Activated CD8-positive, alpha-beta memory T cell treated with anti-CD3 and anti-CD28 coated beads for 36 hours (primary cell): ENCODE measurements at regions not wholly inside any gene's neighbourhood (a gene's known extent, or its start where the extent isn't known, plus 50 kb on each side); places are given as distances from the start of the nearest gene placed in this dataset.

Experiments
- CTCF ChIA-PET: fragments of 350-600 bp; sonication (Branson Sonifier 250); formaldehyde crosslinking; loops from one replicate; lab custom pipeline; 2021; ENCODE audit warnings: antibody characterized with exemption; lab: Charles Lee
- POLR2A ChIA-PET: fragments of 350-600 bp; sonication (Branson Sonifier 250); formaldehyde crosslinking; loops from one replicate; lab custom pipeline; 2021; ENCODE audit warnings: antibody characterized with exemption; lab: Charles Lee

DNA sequence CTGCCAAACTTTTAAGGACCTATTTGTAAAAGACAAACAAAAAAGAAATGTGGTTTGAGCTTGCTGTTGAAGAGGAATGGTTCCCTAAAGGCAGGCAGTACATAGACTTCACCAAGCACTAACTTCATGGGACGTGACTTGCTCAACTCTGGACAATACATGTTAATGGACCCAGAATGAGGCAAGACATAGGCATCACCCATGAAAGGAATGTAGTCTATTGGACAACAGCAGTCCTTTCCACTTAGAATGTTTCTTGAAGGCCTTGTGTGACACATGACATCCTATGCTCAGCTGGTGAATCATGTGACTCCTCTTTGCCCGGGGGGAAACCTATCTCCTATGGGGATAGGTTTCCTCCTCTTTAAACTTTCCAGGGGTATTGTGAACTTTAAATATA is 246.4 kb upstream of the BLID start:
- POLR2A ChIA-PET = no interaction called here
- CTCF ChIA-PET = no interaction called here

DNA sequence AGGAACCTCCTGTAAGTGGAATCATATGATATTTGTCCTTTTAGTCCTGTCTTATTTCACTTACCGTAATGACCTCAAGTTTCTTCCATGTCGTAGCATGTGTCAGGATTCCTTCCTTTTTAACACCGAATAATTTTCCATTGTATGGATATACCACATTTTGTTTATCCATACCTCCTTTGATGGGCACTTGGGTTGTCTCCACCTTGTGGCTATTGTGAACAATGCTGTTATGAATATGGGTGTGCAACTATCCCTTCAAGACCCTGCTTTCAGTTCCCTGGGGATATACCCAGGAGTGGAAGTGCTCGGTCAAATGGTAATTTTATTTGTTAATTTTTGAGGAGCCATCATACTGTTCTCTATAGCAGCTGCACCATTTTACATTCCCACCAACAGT is 244.9 kb upstream of the BLID start:
- CTCF ChIA-PET = no interaction called here

DNA sequence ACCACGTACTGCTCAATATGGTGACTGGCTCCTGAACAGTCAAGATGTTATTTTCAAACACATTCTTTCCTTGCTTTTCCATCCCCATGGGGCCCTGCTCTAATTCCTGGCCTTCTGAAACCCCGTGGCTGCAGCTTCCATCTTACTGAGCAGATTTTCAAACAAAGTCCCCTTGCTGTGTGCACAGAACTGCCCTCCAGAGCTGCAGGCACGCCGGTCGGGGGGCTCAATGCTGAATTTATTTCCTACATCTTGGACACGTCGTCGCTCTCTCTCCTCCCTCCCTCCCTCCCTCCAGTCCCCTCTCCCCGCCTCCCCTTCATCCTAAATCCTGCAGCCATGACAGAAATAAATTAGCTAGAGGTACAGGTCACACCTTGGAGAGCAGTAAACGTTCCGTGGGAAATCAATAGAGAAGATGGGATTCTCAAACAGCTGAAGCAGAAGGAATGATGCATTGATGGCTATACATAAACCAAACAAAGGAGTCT is 243.1 kb upstream of the BLID start:
- ChIA-PET POLR2A (no interaction called here), CTCF (no interaction called here)

More for the DNA sequence above, 244.9 kb upstream of the BLID start:
- POLR2A ChIA-PET = no interaction called here

DNA sequence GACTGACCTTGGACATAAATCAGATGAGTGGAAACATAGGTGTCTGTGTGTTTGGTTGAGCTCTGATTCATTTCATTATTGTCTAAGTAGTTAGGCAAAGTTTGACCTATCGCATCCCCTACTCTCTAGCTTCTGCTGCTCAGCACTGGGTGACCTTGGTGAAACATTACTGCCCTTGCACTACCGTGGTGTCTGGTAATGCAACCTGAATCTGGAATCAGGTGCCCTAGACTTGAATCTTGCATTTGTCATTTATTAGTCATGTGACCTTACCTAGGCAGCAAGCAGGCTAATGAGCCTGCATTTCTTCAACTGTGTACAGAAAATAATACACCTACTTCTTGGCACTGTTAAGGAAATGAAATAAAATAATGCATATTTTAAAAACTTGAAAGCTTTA is 242.3 kb upstream of the BLID start:
- ChIA-PET CTCF (no interaction called here), POLR2A (no interaction called here)

DNA sequence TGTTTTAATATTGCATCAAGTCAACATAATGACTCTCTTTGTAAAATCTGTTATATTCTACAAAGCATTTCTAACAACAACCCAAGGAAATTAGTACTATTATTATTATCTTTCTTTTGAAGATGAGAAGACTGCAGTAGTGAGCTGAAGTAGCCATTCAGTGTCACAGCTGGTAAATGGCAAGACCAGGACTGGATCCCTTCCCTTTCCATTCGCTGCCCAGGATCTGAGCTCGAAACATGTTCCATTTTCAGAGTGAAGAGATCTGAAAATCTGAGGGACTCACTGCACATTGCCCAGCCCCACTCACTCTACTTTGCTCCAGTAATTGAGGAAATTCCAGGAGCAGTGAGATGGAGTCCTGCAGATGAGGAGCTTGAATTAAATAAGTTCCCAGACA is 240.0 kb upstream of the BLID start:
- CTCF ChIA-PET = no interaction called here
- POLR2A ChIA-PET = no interaction called here

DNA sequence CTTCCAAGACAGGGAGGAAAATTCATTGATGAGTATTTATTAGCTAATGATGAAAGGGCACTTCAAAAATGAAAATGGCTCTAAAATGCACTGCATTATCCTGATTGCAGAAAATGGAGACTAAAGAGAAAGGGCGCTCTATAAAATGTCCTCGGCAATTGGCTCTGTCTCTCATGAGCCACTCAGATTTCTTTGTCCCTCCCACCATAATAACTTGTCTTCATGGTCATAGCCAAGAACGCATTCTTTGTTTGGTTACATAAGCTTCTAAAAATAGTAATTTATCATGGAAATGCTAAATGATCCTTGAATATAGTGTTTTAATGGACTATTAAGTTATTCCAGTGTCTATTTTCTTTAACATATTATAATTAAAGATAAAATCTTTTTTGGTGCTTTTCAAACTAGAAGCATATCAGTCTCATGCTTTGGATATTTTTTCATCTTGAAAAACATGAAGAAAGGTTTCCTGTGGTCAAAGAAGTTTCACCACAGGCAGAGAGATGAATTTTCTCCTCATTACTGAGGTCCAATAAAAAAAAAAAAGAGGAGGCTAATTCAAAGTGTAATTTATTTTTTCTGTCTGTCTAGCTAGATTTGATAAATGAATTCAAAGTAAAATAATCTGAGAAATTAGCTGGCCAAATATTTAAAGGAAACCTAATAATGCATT is 238.1 kb upstream of the BLID start:
- ChIA-PET CTCF (no interaction called here), POLR2A (no interaction called here)

DNA sequence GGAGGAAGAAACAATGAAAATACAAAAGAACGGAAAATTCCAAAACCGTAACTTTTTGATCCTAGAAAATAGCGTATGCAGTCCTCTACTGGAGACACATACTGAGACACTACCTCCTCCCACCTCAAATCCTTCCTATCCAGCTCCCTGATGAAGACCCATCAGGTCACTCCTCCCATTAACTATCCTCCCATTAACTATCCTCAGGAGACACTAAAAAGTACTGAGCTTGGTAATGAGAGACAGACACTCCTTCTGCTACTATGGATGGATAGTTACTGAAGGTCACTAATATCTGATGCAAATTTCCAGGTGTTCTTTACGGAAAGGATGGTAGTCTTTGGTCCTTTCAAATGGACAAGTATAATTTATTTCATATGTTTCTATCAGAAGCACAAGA is 237.5 kb upstream of the BLID start:
- CTCF ChIA-PET = no interaction called here
- POLR2A ChIA-PET = no interaction called here

DNA sequence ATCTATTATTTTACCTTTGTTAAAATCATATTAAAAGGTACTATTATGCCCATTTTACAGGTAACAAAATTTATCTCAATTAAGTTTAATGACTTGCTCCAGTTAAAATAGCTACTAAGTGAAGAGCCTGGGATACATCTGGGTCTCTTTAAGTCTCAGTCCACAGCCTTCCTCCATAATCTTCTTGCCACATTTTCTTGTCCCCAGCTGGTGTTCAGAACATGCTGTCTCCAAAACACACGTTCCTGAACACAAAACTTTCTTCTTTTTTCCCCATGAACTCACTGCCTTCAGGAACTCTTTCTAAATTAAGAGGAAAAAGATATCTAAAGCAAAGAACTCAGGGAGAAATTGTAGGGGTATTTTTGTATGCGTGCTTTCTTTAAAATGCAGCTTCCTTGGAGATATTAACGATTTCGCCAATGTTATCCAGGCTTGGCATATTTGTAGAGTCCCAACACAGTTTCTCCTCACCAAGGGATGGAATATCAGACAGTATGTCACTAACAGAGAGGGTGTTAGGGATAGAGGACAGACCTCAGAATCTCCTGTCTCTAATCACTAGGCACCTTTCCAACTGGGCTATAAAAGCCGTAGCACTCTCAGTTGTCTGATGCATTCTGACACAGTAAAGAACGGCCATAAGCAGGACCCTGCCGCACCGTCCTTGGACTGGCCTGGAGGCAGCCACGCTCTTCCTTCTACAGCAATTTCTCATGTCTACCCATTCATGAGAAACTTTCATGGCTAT is 232.8 kb upstream of the BLID start:
- ChIA-PET CTCF (no interaction called here), POLR2A (no interaction called here)

DNA sequence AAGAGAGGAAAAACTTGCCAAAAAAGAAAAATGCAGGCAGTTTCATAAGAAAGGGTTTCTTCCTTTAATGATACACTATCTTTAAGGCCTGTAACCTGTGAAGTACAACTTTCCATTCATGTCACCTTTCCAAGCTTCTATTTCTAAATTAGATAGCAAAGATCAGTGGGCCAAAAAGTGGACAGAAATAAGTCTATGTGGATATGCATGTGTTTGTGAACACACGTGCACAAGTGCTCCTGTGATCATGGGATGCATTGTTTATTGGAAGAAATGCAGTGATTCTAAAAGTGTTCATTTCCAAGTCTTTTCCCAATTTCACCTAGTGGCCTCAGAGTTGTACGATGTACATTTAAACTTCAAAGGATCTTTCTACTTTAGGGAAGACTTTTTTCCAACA is 230.0 kb upstream of the BLID start:
- POLR2A ChIA-PET = no interaction called here
- CTCF ChIA-PET = no interaction called here

DNA sequence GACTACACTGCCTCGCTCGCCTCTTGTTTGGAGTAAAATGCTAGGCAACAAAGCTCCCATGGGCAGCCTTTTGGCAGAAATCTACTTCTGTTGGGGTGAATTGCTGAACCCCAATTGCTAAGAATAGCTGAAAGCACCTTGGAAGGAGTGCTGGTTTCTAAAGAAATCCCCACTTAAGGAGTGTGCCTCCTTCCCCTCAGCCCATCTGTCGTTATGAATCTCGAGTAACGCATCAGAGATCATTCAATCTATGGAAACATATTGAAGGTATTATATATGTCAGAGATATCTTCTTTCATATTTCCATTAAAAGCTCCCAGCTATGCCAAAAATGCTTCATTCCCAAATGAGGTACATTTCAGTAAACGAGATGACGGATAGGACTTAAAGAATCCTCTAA is 229.6 kb upstream of the BLID start:
- CTCF ChIA-PET = no interaction called here
- POLR2A ChIA-PET = no interaction called here

DNA sequence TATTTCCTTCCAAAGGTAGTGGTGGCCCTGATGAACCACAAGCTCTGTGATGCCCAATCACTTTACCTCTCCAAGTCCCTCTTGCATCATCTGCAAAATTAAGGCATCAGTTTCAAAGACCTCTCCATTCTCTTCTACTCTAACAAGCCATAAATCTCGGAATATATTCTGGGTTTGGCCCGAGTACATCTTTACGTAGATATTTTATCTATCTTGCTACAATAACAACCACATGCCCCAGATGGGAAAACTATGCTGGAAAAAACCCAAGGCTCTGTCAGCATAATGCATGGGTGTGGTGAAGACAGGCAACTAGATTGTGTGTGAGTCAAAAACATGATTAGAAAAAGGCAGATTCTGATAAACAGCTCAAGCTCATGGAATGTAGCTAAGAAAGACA is 228.2 kb upstream of the BLID start:
- ChIA-PET CTCF (no interaction called here), POLR2A (no interaction called here)

DNA sequence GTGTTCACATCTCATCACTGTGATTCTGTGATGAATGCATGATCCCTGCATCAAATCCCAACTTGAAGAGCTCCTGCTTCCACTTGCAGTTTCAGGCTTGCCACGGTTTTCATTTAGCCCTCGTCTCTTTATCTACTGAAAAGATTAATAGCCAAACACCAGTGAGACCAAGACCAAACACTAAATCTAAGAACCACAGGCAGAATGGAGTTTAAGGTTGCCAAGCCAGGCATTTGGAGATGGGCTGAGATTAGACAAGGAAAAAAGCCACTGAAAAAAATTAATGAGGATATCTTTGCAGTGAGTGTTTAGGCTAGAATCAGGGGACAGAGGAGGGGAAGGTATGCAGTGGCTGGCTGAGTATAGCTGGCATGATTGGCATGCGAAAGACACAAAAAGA is 227.2 kb upstream of the BLID start:
- ChIA-PET CTCF (no interaction called here), POLR2A (no interaction called here)

DNA sequence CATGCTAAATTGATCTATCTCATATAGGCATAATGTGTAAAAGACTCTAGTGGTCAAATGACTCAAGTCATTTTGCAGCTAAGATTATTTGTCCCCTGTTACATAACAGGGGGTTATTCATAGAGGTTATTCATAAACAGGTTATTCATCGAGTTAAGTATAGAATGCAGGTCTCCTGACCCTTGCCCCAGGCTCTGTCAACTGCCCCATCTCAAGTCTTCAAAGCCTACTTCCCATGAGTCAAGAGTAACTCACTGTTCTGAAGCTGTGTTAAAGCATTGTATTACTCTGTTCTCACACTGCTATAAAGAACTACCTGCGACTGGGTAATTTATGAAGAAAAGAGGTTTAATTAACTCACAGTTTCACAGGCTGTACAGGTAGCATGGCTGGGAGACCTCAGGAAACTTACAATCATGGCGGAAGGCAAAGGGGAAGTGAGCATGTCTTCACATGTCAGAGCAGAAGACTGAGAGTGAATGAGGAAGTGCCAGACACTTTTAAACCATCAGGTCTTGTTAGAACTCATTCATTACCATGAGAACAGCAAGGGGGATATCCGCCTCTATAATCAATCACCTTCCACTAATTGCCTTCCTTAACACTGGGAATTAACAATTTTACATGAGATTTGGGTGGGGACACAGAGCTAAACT is 226.2 kb upstream of the BLID start:
- POLR2A ChIA-PET = no interaction called here
- CTCF ChIA-PET = no interaction called here

DNA sequence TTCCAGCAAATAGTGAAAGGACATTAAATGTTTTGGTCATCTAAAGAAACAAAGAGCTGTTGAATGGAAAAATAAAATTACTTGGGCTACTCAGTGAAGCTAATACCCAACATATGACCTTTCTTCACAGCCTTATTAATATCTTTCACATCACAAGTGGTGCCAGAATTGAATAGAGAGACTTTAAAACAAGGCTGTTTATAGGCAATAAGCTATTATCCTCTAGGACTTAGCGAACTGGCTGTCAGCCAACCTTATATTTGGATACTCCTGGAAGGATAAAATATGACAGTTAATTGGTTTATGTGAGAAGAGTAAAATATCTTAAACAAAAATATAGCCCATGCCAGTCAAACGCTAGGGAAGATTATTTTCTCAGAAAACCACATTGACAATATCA is 225.5 kb upstream of the BLID start:
- CTCF ChIA-PET = no interaction called here
- POLR2A ChIA-PET = no interaction called here

DNA sequence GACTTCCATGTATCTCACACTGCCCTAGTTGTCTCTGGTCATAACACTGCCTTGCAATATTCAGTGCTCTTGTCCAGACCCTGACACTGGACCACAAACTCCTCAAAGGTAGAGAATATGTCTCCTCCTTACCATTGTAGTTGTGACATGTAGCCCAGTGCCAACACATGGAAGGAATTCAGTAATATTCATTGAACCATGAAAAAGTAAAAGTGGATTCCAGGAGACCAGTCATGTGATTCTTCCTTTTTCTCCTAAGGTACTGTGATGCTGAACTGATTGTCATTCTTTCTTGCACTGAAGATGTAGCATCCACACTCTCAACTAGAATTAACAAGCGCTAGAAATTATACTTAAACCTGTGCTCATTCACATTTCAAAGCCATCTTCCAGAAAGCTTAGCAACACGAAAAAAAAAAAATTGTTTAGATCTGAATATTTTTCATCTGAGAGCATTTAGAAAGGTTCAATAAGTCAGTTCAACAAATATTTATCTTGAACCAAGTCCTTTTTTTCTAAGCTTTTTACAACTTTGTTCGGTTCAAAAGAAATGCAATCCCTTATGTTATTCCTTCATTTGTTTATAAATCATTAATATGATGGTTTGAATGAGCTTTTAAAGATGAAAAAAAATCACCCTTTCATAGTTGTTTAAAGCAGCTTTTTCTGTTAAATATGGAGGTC is 224.7 kb upstream of the BLID start:
- ChIA-PET CTCF (no interaction called here), POLR2A (no interaction called here)

DNA sequence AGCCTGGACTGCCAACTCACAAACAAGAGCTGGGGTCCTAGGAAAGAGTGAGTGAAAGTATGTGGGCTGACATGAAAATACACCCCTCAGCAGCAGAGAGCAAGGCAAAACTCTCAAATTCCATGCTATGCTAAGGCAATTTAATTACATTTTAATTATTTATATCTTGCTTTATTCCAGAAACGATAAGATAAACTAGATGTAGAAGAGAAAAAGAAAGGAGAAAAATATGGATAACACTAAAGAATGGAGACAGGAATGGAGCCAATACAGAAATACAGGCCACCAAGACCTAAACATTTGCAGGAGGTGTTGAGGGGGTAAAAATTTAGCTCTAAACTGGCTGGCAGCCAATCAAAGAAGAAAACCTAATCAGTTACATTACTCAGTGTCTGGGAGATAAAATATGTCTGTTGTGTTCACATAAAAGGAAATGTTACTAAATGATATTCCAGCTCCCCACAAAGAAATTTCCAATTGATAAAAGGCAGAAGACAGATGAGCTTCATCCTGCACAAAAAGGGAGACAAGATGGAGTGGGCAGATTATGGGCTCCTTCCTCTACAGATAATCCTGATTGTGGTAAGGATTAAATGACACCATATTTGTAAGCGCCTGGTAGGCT is 223.5 kb upstream of the BLID start:
- POLR2A ChIA-PET = no interaction called here

DNA sequence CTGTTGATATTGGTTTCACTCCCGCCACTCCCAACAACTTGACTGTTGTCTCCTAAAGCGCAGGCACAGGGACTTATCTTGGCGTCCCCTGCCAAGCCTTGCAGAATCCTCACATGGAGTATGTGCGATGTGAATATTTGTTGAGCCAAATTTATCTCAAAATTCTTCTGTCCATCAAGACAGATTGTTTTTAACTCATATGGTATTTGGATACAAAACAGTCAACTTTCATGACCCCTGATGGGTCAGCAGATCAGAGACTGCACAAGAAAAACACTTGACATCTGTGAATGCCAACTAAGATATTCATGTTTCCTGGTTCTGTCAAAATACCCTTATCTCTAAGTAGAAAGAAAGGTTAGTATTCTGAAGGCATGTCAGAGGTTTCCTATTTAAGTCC is 221.7 kb upstream of the BLID start:
- ChIA-PET CTCF (no interaction called here), POLR2A (no interaction called here)

More for the DNA sequence above, 223.5 kb upstream of the BLID start:
- CTCF ChIA-PET = no interaction called here

DNA sequence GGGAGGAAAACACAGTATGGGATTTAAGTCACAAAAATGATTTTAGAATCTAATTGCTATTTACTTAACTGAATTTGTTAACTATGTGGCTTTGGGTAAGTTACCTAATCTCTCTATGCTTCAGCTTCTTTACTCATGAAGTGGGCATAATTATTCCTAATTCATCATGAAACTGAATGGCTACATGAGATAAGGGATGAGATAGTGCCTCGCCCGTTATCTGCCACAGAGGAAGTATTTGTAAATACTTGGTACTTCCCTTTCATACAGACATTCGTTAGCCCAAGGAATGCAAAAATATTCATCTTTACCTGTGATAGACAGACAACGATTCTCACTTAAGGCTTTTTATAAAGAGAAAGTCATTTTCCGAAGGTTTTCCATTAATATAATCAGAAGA is 221.2 kb upstream of the BLID start:
- ChIA-PET POLR2A (no interaction called here), CTCF (no interaction called here)

DNA sequence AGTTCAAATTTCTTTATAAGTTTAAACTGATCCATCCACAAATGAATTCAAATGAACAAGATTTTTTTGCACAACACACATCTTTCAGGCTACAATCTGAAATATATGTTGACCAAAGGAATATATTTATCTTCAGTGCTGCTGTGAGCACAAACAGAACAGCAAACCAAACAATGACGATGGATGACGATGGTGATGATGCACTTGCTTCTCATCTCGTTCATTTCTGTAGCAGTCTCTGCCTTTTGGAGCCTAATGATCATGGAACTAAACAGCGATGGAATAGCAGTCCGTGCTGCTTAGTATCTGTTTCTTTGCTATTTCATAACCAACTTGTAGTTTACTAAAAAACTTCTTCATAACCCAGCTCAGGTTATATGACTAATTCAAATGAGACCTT is 220.7 kb upstream of the BLID start:
- POLR2A ChIA-PET = no interaction called here
- CTCF ChIA-PET = no interaction called here
